ENCODE measurements at regions not wholly inside any gene's neighbourhood (a gene's known extent, or its start where the extent isn't known, plus 50 kb on each side); places are given as distances from the start of the nearest gene placed in this dataset.

- TF ChIP-seq PBX3 (IDR thresholded peaks at IDR 0.05; ENCODE audit: insufficient replicate concordance, low read depth, low read length), result no peak
- no peak for TF ChIP-seq ZBTB11 (CRISPR knock-in tag; IDR thresholded peaks at IDR 0.05)
- TF ChIP-seq RELB (IDR thresholded peaks at IDR 0.05; ENCODE audit: low read depth), result no peak
- no peak for TF ChIP-seq NR2C2 (IDR thresholded peaks at IDR 0.05; ENCODE audit: borderline replicate concordance, control insufficient read depth, insufficient read length, low read depth)
- no peak for TF ChIP-seq NFYA (IDR thresholded peaks at IDR 0.05; ENCODE audit: borderline replicate concordance, low read depth, low read length)
- no peak for TF ChIP-seq ZBTB40 (IDR thresholded peaks at IDR 0.05; ENCODE audit: borderline replicate concordance)
- TF ChIP-seq MTA2 (IDR thresholded peaks at IDR 0.05; ENCODE audit: low read depth), result no peak
- TF ChIP-seq ZZZ3 (IDR thresholded peaks at IDR 0.05; ENCODE audit: control insufficient read depth, insufficient read length, low read depth), result no peak
- TF ChIP-seq NFXL1 (IDR thresholded peaks at IDR 0.05; ENCODE audit: borderline replicate concordance), result no peak
- no peak for TF ChIP-seq ZBTB33 (IDR thresholded peaks at IDR 0.05)
Measured at GRCh38 chr18:66222174-66222573, 381.7 kb downstream of the CDH19 start (continued).
